Left renal cortex interstitium (tissue), 4 donors: ENCODE measurements at regions not wholly inside any gene's neighbourhood (a gene's known extent, or its start where the extent isn't known, plus 50 kb on each side); places are given as distances from the start of the nearest gene placed in this dataset.
"Not testable (repeated sequence)": the region's sequence is repeated elsewhere in the genome, so short reads cannot be mapped to it uniquely, and the experiment has no call there.

ENCODE experiments used
- DNase-seq, 4 donors: peaks; one replicate each; pipeline ENCODE4 v3.0.0-alpha.2; 2013; ENCODE audit warnings: low read depth in 4 of 4, low spot score in 2 of 4, missing footprints in 1 of 4

DNA sequence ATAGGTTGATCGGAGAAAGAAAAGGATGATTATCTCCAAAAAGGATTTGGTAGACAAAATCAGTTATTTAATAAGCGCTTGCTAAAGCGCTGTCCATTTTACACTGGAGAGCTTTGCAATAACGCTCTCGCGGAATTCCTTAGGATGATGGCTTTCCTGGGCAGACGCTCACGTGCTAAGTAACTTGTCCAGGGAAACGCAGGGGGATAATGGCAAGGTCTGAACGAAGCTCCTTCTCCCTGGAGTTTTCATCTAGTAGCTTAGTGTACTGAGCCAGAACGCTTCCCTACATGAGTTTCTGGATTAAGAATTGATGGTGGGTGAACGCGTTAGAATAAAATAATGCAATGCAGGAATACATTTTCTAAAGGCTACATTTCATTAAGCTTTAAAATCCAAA lies 739.5 kb upstream of the SALL3 start:
- no peak for DNase-seq

DNA sequence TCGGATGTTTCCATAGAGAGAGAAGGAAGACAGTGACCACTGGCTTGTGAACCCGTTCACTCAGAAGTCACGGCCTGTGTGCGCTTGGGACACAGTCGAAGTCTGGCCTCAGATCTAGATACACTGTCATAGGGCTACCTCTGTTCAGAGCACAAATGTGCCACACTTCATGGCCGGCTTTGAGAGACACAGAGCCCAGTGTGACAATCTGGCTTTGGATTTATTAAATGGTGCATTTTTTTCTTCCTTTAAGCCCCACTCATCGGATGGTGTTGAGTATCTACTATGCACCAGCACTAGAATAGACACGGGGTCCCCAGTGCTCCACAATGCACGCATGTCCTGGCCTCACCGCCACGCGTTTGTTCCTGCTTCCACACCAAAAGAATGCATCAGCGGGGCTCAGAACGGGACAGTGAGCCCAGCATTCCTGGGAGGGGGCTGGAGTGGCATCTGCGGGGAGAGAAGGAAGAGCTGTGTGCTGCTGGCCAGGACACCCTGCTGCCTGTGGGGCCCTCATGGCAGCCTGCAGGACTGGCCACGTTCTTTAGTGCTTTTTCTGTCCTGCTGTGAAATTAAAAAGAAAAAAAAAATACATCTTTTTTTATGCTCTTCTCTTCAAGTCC lies 738.9 kb upstream of the SALL3 start:
- DNase-seq, result no peak

DNA sequence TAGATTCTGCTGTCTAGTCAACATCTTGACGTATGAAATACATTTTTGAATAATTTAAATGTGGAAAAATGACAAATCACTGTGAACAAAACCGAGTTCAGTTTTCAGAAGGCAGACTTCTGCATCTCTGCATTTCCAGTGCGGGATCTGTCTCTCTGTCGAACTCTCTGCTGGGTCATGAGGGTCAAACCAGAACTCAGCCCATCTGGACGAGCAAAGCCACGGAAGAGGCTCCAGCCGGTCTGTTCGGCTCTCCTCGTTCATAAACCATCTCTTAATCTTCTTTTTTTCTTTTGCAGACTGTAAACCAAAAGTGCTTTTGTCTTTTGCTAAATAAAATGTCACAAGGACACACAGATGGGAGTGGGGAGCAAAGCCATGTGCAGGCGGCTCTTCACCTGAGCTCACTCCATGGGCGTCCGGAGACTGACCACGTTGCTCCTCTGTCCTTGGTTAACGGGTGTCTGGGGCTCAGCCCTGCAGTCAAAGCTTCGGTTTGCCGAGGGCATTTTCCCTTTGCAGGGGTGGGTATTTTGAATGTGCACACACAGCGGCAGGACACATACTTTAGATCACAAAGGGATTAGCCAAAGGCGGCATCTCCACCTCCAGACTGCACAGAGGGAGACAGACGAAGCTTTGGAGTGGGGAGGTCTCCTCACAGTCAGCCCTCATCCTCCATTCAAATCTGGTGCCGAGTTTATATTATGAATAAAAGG lies 737.9 kb upstream of the SALL3 start:
- DNase-seq, result no peak

DNA sequence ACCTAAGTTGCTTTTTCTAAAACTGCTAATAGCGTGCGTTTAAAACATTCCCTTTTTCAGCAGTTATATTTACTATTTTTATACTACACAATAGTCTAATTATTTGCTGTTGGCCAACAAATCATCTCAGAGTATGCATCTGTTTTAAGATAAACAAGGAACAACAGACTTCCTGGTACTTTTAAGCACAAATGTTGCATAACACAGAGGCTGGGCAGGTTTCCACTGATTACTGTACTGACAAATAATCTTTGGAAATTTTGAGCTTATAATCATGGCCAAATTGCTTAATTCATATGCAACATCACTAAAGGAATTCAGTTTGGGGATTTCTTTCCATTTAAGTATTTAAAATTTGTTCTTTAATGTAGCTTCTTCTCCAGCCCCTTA lies 737.4 kb upstream of the SALL3 start:
- DNase-seq, result no peak

DNA sequence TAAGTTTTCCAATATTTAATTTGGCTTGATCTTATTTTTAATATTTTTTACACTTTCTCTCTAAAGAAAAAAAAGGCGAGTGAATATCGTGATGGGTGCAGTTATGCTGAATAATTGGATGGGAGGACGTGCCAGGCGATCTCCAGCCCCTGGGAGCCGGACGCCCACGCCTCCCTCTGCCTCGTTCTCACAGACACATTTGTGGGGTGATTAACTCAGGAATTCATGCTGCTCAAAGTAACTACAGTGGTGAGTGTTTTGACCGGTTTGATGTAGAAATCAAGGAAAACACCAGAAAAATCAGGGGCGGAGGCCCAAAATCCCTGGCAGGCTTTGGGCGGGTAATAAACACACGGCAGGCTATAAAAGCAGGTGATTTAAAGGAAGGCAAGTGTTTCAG lies 736.8 kb upstream of the SALL3 start:
- DNase-seq, result peak in 1 of 4 donors; percentile 49

DNA sequence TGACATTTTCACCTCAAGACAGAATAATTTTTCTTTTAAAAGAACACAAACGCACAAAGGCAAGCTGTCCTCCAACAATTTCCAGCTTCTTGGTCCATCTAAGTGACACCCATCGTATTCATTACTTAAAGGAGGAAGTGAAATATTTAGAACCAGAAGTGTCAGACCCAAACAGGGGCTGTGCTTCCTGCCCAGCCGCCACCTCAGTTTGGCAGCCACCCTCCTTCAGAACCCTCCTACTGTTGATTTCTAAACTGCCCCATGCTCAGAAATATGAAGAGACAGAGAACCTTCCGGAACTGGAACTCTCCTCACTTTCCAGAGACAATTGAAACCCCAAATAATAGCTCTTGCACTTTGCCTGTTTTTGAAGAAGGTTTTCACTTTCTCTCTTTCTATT lies 734.8 kb upstream of the SALL3 start:
- no peak for DNase-seq

DNA sequence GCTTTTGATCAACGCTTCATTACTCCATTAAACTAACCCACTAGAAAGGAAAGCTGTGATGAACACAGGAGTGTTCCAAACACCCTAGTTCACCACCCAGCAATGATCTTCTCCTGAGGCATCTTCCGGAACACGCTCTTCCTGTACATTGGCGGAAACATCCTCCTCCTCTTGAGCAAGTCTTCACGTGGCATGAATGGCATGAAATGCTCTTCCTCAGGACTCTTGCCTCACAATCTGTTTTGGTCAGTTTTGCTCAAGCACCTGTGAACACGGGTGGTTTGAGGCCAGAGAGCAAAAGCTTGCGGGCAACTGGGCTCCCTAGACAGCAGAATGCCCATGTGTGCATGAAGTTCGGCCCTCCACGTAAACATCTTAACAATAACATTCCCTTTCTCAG lies 734.2 kb upstream of the SALL3 start:
- no peak for DNase-seq

DNA sequence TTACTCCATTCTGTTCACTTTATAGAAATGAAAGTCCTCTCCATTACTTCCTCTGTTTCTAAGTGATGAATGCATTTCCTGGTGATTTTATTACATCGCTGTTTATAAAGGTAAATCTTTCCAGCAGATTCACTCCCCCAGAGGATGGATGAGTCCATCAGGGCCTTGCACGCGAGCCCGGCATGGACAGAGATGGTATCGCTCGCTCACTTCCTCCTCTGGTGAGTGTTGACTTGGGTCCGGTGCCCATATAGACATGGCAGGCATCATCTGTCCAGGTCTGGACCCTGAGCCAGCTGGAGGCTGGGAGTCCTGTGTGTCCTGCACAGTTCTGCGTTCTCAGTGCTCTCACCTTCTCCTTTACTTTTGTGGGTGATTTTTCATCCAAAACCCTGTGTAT lies 733.6 kb upstream of the SALL3 start:
- no peak for DNase-seq

DNA sequence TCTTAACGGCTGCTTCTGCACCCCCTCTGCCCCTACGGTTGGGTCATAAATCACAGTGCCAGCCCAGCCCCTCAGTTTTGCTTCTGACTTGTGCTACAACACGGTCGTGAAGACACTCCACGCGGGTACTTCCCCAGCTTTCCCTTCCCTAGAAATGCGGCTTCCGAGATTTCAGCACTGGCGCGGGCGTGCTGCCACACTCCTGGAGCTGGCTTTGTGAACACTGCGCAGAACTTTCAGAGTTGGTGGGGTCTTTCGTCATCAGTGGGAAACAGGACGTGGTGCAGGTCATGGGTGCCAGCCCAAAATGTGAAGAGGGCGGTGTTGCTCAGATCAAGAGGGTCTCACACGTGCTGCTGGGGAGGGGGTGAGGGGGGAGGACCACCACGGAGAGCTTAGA lies 733.0 kb upstream of the SALL3 start:
- no peak for DNase-seq

DNA sequence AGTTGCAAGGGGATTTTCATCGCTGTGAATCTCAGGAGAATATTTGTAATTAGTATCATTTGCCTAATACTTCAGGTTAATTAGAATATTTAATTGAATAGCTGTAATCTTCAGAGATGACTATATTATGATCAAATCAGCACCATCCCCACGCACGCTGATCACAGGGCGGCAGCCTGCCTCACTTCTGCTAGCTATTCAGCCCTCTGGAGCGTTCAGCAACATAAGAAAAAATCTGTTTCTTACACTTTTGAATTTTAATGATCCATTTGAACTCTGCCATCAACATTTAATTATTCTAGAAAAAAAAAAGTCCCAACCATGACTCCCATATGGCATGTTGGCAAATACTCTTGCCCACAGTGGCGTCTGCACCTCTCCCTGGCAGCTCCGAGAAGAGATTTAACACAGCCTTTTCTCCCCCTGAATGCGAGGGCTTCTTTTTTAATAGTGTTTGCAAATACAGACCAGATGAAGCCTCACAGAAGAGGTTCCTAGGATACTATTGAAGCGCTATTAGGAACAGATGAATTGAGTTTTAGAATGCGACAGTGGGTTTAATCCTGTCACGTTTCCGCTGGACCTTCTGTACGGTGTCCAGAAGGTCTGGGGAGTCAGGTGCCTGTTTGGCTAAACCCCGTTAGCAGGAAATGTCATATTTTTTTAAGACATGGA lies 731.9 kb upstream of the SALL3 start:
- no peak for DNase-seq

DNA sequence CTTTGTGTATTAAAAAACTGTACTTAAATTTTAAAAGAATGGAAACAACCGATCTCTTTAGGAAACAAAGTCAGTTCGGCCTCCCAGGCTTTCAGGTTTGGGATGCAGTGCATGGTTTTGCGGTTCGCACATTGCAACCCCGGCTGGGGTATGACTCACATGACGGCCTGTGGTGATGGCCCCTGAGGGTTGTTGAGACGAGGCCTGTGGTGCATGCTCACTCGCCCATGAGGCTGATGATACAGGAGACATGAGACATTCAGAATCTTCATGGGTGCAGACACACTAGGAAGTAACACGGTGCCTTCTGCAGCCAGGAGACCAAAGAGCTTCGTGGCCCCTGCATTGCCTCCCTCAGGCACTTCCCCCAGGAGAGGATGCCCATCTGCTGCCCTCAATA lies 724.6 kb upstream of the SALL3 start:
- DNase-seq, result no peak

DNA sequence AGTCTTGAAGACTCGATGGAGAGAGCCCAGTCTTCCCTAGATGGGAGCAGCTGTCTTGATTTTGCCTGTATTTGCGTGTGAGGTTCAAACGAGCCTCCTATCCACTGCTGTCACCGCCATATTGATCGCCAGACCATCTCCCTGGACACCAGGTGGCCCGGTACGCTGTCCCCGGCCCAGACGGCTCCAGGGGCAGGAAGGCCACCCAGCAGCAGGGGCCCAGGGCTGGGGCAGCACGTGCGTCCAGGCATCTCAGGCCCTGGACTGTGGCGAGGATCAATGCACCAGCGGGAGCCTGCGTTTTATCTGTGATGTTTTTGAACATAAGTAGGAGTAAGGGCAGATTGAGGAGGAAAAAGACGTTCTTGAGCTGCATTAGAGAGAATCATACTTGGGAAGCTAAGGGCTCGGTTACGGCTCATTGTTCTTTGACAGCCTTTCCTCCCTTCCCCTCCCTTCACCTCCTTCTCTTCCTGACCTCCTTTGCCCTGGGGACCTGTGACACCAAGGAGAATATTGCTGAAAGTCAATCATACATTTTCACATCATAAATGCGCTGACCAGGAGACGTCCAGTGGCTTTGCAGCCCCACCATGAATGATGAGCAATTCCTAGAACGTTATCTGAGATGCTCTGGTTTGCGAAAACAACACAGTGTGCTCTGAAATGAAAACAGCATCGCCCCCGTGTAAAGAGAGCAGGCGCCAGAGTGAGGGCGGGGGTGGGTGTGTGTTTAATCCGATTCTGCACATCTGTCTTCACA lies 711.2 kb upstream of the SALL3 start:
- peak in 2 of 4 donors; percentile 36 to 40 for DNase-seq

DNA sequence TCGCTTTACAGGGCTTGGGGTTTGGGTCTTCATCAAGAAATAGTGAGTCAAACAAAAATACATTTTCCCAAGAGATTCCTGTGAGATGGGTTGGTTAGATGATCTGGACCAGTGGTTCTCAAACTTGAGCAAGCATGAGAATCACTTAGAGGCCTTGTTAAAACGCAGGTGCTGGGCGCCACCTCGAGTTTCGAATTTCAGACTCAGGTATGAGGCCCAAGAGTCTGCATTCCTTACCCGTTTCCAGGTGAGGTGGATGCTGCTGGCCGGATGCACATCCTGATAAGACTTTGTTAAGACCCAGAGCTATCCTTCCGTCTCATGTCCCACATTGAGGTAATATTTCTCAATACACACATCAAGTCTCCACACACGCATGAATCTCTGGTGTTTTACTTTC lies 707.8 kb upstream of the SALL3 start:
- no peak for DNase-seq

DNA sequence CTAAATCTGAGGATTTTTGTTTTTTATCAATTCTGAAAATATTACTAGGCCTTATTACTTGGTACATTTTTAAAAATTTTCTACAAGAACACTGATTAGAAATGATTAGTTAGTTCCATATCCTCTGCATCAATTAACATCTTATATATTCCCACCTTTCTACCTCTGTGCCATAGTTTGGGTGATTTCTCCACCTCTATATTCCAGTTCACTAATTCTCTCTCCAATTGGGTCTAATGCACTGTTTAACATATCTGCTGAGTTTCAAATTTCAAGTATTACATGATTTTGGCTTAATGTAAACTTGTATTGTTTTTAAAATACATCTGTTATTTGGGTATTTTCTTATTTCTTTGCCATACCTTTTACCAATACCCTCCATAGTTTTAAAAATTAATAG lies 705.7 kb upstream of the SALL3 start:
- DNase-seq, result no peak

DNA sequence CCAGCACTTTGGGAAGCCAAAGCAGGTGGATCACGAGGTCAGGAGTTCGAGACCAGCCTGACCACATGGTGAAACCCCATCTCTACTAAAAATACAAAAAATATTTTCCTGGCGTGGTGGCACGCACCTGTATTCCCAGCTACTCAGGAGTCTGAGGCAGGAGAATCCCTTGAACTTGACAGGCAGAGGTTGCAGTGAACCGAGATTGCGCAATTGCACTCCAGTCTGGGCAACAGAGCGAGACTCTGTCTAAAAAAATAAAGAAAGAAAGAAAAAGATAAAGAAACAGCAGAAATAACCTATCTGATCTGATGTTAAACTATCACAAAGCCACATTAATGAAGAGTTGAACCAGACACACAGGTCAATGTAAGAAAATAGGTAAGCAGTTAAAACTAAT lies 696.2 kb upstream of the SALL3 start:
- DNase-seq, result not testable (repeated sequence)

DNA sequence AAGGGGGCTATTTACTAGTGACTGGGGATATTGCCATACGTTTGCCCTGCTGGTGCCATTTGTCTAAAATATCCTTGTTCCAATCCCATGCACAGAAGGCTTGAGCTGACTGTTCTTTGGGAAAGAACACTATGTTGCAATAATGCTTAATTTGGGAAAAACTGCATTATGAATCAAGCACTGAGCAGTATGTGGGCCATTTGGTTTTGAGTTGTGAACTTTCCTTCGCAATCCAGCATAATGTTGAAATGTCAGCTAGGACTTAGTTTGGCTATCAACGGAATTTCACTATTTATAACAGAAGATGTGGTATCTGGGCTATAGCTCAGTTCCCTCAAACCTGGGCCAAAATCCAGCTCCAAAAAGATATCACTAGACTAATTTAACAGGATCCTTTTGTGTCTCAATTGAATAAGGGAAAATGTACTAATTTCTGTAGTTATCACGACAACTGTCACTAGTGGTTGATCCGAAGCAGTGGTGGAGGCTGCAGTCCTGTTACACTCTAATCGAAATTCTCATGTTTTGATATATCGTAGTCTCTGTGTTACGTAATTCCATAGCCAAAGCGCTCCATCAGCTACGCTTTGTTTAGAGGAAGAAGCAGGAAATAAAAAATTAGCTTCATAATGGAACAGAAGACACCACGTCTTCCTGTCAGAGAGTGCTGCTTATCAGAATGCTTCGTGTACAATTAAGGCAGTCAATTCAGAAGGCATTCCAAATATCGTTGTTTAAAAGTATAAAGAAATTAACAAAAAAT lies 686.8 kb upstream of the SALL3 start:
- no peak for DNase-seq

DNA sequence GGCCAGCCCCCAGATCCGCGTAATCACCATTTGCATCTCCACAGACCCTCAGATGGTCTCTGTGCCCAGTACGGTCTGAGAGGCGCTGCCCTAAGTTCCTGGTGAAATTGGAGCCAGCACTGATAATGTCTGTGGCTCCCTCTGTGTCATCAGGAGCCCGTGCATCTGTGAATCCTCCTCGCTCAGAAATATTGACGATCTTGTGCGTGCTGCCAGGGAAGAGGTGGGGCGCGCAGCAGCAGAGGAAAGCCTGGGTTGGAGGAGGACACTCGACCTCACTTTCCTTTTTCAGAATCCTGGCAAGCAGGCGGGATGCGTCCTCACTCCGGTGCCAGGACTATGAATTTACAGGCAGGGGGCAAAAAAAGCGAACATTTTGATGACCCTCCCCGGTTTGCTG lies 686.1 kb upstream of the SALL3 start:
- no peak for DNase-seq

DNA sequence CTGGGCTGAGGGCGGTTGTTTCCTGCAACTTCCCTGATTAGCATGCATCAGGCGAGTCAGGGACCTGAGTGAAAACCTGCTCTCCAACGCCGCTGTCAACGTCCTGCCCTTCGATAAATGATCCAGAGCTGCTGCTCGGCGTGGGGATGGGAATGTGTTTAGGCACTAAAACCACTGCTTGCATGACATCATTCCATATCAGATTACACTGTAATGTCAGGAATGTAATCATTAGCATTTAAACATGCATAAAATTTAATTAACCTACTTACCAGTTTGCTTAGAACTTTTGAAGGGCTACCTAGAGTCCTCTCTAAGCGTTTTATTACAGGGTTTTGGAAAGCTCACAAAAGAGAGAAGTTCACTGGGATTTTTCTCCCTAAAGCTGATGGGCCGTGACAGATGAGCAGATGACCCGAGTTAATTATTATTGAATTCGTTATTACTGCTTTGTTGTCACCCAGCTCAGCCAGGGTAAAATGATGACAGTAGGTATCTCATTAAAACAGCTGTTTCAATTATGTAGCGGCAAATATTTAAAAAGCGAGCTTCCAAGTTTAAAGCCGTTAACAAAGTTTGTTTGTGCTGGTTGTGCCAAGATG lies 685.6 kb upstream of the SALL3 start:
- DNase-seq, result peak in 2 of 4 donors; percentile 34 to 38

DNA sequence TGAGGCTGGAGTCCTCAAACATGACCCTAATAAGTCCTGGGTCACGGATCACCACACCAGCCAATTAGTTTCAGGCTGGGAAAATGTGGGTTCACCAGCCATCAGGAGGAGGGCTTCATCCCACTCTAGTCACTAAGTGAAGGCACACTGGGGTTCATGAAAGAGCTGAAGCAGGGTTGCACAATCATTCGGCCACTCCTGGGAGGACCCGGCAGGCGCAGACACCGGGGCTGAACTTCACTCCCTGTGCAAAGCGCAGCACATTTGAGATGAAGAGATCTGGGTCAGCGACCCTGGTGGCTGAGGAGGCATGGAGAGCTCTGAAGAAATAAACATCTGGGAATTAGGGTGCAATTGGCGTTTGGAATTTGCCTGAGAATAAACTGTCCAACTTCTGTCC lies 684.4 kb upstream of the SALL3 start:
- no peak for DNase-seq

DNA sequence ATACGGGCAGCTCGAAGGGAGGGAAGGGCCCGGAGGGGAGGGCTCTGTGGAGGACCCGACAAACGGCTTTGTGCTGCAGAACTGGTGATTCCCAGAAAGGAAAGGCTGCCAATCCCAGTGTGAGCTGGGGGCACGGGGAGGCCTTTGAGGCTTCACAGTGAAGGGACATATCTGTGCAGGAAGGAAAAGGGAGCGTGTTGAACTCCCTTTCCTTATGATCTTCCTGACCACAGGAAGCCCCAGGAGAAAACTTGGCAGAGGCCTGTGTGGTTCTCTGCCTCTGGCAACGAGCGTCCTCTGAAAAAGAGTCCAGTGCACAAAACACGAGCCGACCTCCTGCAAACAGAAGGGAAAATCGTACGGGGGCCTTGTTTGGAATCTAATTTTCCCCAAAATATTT lies 683.5 kb upstream of the SALL3 start:
- DNase-seq, result no peak
